CD4-positive, CD25-positive, alpha-beta regulatory T cell (primary cell): ENCODE measurements at regions not wholly inside any gene's neighbourhood (a gene's known extent, or its start where the extent isn't known, plus 50 kb on each side); places are given as distances from the start of the nearest gene placed in this dataset.
"Not testable (repeated sequence)": the region's sequence is repeated elsewhere in the genome, so short reads cannot be mapped to it uniquely, and the experiment has no call there.

Experiments used
- ATAC-seq, 2 donors: fragments of 150-1000 bp; cut with Tn5 transposase; one replicate each; pipeline ENCODE4 v1.10.0; 2021; ENCODE audit warnings: low read depth in 2 of 2, moderate number of reproducible peaks in 2 of 2, moderate library complexity in 1 of 2
- DNase-seq, 3 donors: peaks; one replicate each; pipeline versions ENCODE4 v3.0.0 to v3.0.0-alpha.2; 2012 to 2022; ENCODE audit warnings: mixed read lengths in 1 of 3
- H3K27ac ChIP-seq: one replicate; pipeline ENCODE4 v1.7.0; 2013; ENCODE audit warnings: mild to moderate bottlenecking, low read length; ENCODE audit not compliant: insufficient read depth, poor library complexity, severe bottlenecking
- H3K27me3 ChIP-seq: one replicate; pipeline ENCODE4 v1.7.0; 2013; ENCODE audit warnings: low read length; ENCODE audit not compliant: control insufficient read depth, insufficient read depth
- H3K36me3 ChIP-seq: one replicate; pipeline ENCODE4 v1.7.0; 2013; ENCODE audit warnings: mild to moderate bottlenecking, low read length, moderate library complexity; ENCODE audit not compliant: control insufficient read depth, insufficient read depth
- H3K4me1 ChIP-seq: 2 replicates; pipeline ENCODE4 v1.7.0; 2013; ENCODE audit warnings: mild to moderate bottlenecking, low read length; ENCODE audit not compliant: insufficient read depth, control insufficient read depth, poor library complexity, severe bottlenecking
- H3K4me3 ChIP-seq: one replicate; pipeline ENCODE4 v1.7.0; 2013; ENCODE audit warnings: low read depth, mild to moderate bottlenecking, low read length, moderate library complexity
- H3K9me3 ChIP-seq, 2 experiments: 1 replicate in 1 of 2; 2 replicates in 1 of 2; pipeline ENCODE4 v1.7.0; 2013; ENCODE audit warnings: low read length in 2 of 2, mild to moderate bottlenecking in 1 of 2, moderate library complexity in 1 of 2; ENCODE audit not compliant: control insufficient read depth in 2 of 2
- H3K27ac Mint-ChIP-seq, 3 donors: one replicate each; pipeline ENCODE4 v1.8.0; 2020 to 2022; ENCODE audit warnings: mild to moderate bottlenecking in 3 of 3, mixed read lengths in 3 of 3, moderate library complexity in 2 of 3
- H3K27me3 Mint-ChIP-seq: one replicate; pipeline ENCODE4 v1.8.0; 2022; ENCODE audit warnings: mild to moderate bottlenecking, mixed read lengths
- H3K36me3 Mint-ChIP-seq: one replicate; pipeline ENCODE4 v1.8.0; 2020; ENCODE audit warnings: mixed read lengths
- H3K4me1 Mint-ChIP-seq, 4 donors: one replicate each; pipeline ENCODE4 v1.8.0; 2020 to 2022; ENCODE audit warnings: mixed read lengths in 4 of 4, mild to moderate bottlenecking in 1 of 4
- H3K4me3 Mint-ChIP-seq, 4 donors: one replicate each; pipeline ENCODE4 v1.8.0; 2020 to 2022; ENCODE audit warnings: mild to moderate bottlenecking in 4 of 4, mixed read lengths in 4 of 4, moderate library complexity in 3 of 4
- H3K9me3 Mint-ChIP-seq, 7 donors: one replicate each; pipeline ENCODE4 v1.8.0; 2020 to 2022; ENCODE audit warnings: mixed read lengths in 7 of 7, mild to moderate bottlenecking in 3 of 7, moderate library complexity in 2 of 7

GRCh38 chr6:99668036-99668705 lies 61.5 kb downstream of the PRDM13 start:
- H3K9me3 Mint-ChIP-seq: peaks cover 0 to 1% (median 0%) of the 10 kb centered on the region in 7 donors
- no peaks in the 10 kb centered on the region for H3K36me3 Mint-ChIP-seq
- Histone ChIP-seq H3K36me3 (no peaks in the 10 kb centered on the region), H3K4me3 (no peak overlapping the region), H3K4me1 (no peaks in the 10 kb centered on the region), H3K27ac (no peak overlapping the region), H3K9me3 (no peaks in the 10 kb centered on the region), H3K27me3 (peaks cover 4% of the 10 kb centered on the region)
- peaks cover 10% of the 10 kb centered on the region for H3K27me3 Mint-ChIP-seq
- no peak overlapping the region for H3K27ac Mint-ChIP-seq
- H3K4me3 Mint-ChIP-seq: no peak overlapping the region
- ATAC-seq (no peak), DNase-seq (no peak)
- no peaks in the 10 kb centered on the region for H3K4me1 Mint-ChIP-seq

- Mint-ChIP-seq H3K36me3 (no peaks in the 10 kb centered on the region), H3K27ac (no peak overlapping the region), H3K4me1 (no peaks in the 10 kb centered on the region), H3K27me3 (peaks cover 17% of the 10 kb centered on the region), H3K4me3 (no peak overlapping the region), H3K9me3 (peaks cover 0 to 21% (median 5%) of the 10 kb centered on the region in 7 donors)
- Histone ChIP-seq H3K27me3 (no peaks in the 10 kb centered on the region), H3K4me3 (no peak overlapping the region), H3K4me1 (no peaks in the 10 kb centered on the region), H3K36me3 (no peaks in the 10 kb centered on the region), H3K27ac (no peak overlapping the region), H3K9me3 (no peaks in the 10 kb centered on the region)
- ATAC-seq: no peak
- no peak for DNase-seq
These were observed 83.5 kb downstream of the PRDM13 start for GRCh38 chr6:99689916-99690685.

- not testable (repeated sequence) for H3K9me3 ChIP-seq, H3K4me3 Mint-ChIP-seq, H3K4me1 Mint-ChIP-seq, H3K27ac ChIP-seq, ATAC-seq, H3K27ac Mint-ChIP-seq, H3K36me3 Mint-ChIP-seq, H3K4me3 ChIP-seq, H3K27me3 ChIP-seq, H3K9me3 Mint-ChIP-seq, DNase-seq, H3K4me1 ChIP-seq, H3K36me3 ChIP-seq
- peaks cover 27% of the 10 kb centered on the region for H3K27me3 Mint-ChIP-seq
These were observed 95.7 kb downstream of the PRDM13 start for GRCh38 chr6:99702287-99702686.

- H3K27me3 ChIP-seq: no peaks in the 10 kb centered on the region
- Mint-ChIP-seq H3K27me3 (peaks cover 15% of the 10 kb centered on the region), H3K4me3 (no peak overlapping the region), H3K9me3 (peaks cover 0 to 7% (median 0%) of the 10 kb centered on the region in 7 donors), H3K4me1 (no peaks in the 10 kb centered on the region), H3K27ac (no peak overlapping the region), H3K36me3 (no peaks in the 10 kb centered on the region)
- H3K27ac ChIP-seq: no peak overlapping the region
- H3K4me1 ChIP-seq: no peaks in the 10 kb centered on the region
- no peaks in the 10 kb centered on the region for H3K36me3 ChIP-seq
- DNase-seq (no peak), ATAC-seq (no peak)
- H3K9me3 ChIP-seq: no peaks in the 10 kb centered on the region
- no peak overlapping the region for H3K4me3 ChIP-seq
These were observed 102.4 kb downstream of the PRDM13 start for GRCh38 chr6:99709062-99709461.

GRCh38 chr6:99711302-99711701 lies 104.7 kb downstream of the PRDM13 start:
- no peak overlapping the region for H3K27ac Mint-ChIP-seq
- no peaks in the 10 kb centered on the region for H3K36me3 Mint-ChIP-seq
- no peaks in the 10 kb centered on the region for H3K4me1 Mint-ChIP-seq
- H3K27ac ChIP-seq: no peak overlapping the region
- DNase-seq (no peak), ATAC-seq (no peak)
- no peaks in the 10 kb centered on the region for H3K4me1 ChIP-seq
- peaks cover 0 to 7% (median under 1%) of the 10 kb centered on the region in 7 donors for H3K9me3 Mint-ChIP-seq
- H3K36me3 ChIP-seq: no peaks in the 10 kb centered on the region
- no peaks in the 10 kb centered on the region for H3K9me3 ChIP-seq
- H3K4me3 ChIP-seq: no peak overlapping the region
- H3K27me3 ChIP-seq: no peaks in the 10 kb centered on the region
- no peak overlapping the region for H3K4me3 Mint-ChIP-seq
- peaks cover 10% of the 10 kb centered on the region for H3K27me3 Mint-ChIP-seq

GRCh38 chr6:99711925-99712324 lies 105.3 kb downstream of the PRDM13 start:
- Mint-ChIP-seq H3K27me3 (peaks cover 10% of the 10 kb centered on the region), H3K4me3 (no peak overlapping the region), H3K9me3 (peaks cover 0 to 7% (median 5%) of the 10 kb centered on the region in 7 donors), H3K36me3 (no peaks in the 10 kb centered on the region), H3K4me1 (no peaks in the 10 kb centered on the region), H3K27ac (no peak overlapping the region)
- Histone ChIP-seq H3K9me3 (no peaks in the 10 kb centered on the region), H3K27ac (no peak overlapping the region), H3K36me3 (no peaks in the 10 kb centered on the region), H3K4me3 (no peak overlapping the region), H3K27me3 (no peaks in the 10 kb centered on the region), H3K4me1 (no peaks in the 10 kb centered on the region)
- DNase-seq (no peak), ATAC-seq (no peak)

GRCh38 chr6:99712519-99712918 lies 105.9 kb downstream of the PRDM13 start:
- H3K9me3 ChIP-seq: no peaks in the 10 kb centered on the region
- Mint-ChIP-seq H3K9me3 (peaks cover 0 to 7% (median 5%) of the 10 kb centered on the region in 7 donors), H3K4me3 (no peak overlapping the region), H3K4me1 (no peaks in the 10 kb centered on the region), H3K36me3 (no peaks in the 10 kb centered on the region), H3K27me3 (peaks cover 10% of the 10 kb centered on the region), H3K27ac (no peak overlapping the region)
- H3K4me3 ChIP-seq: no peak overlapping the region
- DNase-seq: no peak
- no peaks in the 10 kb centered on the region for H3K4me1 ChIP-seq
- no peak overlapping the region for H3K27ac ChIP-seq
- H3K36me3 ChIP-seq: no peaks in the 10 kb centered on the region
- no peak for ATAC-seq
- H3K27me3 ChIP-seq: no peaks in the 10 kb centered on the region

- H3K27ac ChIP-seq, H3K4me3 ChIP-seq, H3K36me3 Mint-ChIP-seq, H3K27ac Mint-ChIP-seq, ATAC-seq, DNase-seq, H3K27me3 Mint-ChIP-seq, H3K4me1 Mint-ChIP-seq, H3K4me3 Mint-ChIP-seq, H3K36me3 ChIP-seq, H3K27me3 ChIP-seq, H3K4me1 ChIP-seq, H3K9me3 ChIP-seq, H3K9me3 Mint-ChIP-seq: not testable (repeated sequence)
These were observed 115.4 kb downstream of the PRDM13 start for GRCh38 chr6:99722043-99722442.
